Neural cell (in vitro differentiated cells): ENCODE measurements at regions not wholly inside any gene's neighbourhood (a gene's known extent, or its start where the extent isn't known, plus 50 kb on each side); places are given as distances from the start of the nearest gene placed in this dataset.
A peak's percentile ranks its signal among the peaks of the same experiment; 100 is the strongest.

ENCODE experiments used
- H2AFZ ChIP-seq: fragments of 200-600, 300-800 bp; sonication (generic), shearing (Covaris generic); 2 replicates; pipeline ENCODE4 v1.6.0; 2014; ENCODE audit warnings: low read depth, mild to moderate bottlenecking, antibody characterized with exemption, low read length, moderate library complexity
- H3F3A ChIP-seq: fragments of 200-600 bp; shearing (Covaris generic); 2 replicates; pipeline ENCODE4 v1.6.1; 2016; ENCODE audit warnings: mild to moderate bottlenecking, moderate library complexity, mixed read lengths, antibody characterized with exemption, low read length; ENCODE audit not compliant: insufficient read depth, poor library complexity, severe bottlenecking
- H3K27ac ChIP-seq: fragments of 200-600, 300-800 bp; sonication (generic), shearing (Covaris generic); 2 replicates; pipeline ENCODE4 v1.5.1; 2014; ENCODE audit warnings: mild to moderate bottlenecking, low read length, moderate library complexity
- H3K27me3 ChIP-seq: fragments of 300-800, 200-600 bp; sonication (generic), shearing (Covaris generic); 2 replicates; pipeline ENCODE4 v1.6.0; 2014; ENCODE audit warnings: mild to moderate bottlenecking, low read depth, low read length, moderate library complexity; ENCODE audit not compliant: insufficient read depth
- H3K36me3 ChIP-seq: fragments of 300-800, 200-600 bp; sonication (generic), shearing (Covaris generic); 2 replicates; pipeline ENCODE4 v1.5.1; 2014; ENCODE audit warnings: mild to moderate bottlenecking, antibody characterized with exemption, low read length, moderate library complexity; ENCODE audit not compliant: insufficient read depth
- H3K4me2 ChIP-seq: fragments of 300-800, 200-600 bp; sonication (generic), shearing (Covaris generic); 2 replicates; pipeline ENCODE4 v1.6.0; 2014; ENCODE audit warnings: mild to moderate bottlenecking, low read length
- H3K4me3 ChIP-seq: fragments of 300-800, 200-600 bp; sonication (generic), shearing (Covaris generic); 2 replicates; pipeline ENCODE4 v1.5.1; 2014; ENCODE audit warnings: mild to moderate bottlenecking, low read length, moderate library complexity
- H3K79me2 ChIP-seq: fragments of 200-600 bp; shearing (Covaris generic); replicated peaks from 2 replicates; pipeline ENCODE4 v1.6.0; 2014; ENCODE audit warnings: mild to moderate bottlenecking, low read length, moderate library complexity; ENCODE audit not compliant: insufficient read depth
- H3K9ac ChIP-seq: fragments of 300-800, 200-600 bp; sonication (generic), shearing (Covaris generic); 2 replicates; pipeline ENCODE4 v1.6.1; 2016; ENCODE audit warnings: mild to moderate bottlenecking, low read length, mixed read lengths
- H3K9me2 ChIP-seq: fragments of 200-600 bp; shearing (Covaris generic); 2 replicates; pipeline ENCODE4 v1.6.1; 2016; ENCODE audit warnings: mild to moderate bottlenecking, low read length, mixed read lengths; ENCODE audit not compliant: insufficient read depth
- H3K9me3 ChIP-seq: fragments of 200-600, 300-800 bp; sonication (generic), shearing (Covaris generic); 2 replicates; pipeline ENCODE4 v1.6.1; 2016; ENCODE audit warnings: mild to moderate bottlenecking, mixed run types, low read length, moderate library complexity, mixed read lengths
- H4K20me1 ChIP-seq: fragments of 200-600 bp; shearing (Covaris generic); 2 replicates; pipeline ENCODE4 v1.6.1; 2016; ENCODE audit warnings: mild to moderate bottlenecking, mixed run types; ENCODE audit not compliant: insufficient read depth
- CTCF ChIP-seq: fragments of 450-650 bp; IDR thresholded peaks from 2 replicates; pipeline ENCODE4 v1.5.1; 2014; ENCODE audit warnings: antibody characterized with exemption, mild to moderate bottlenecking, moderate library complexity; ENCODE audit not compliant: poor library complexity, severe bottlenecking
- EP300 ChIP-seq: fragments of 450-650 bp; conservative IDR thresholded peaks from 2 replicates; pipeline ENCODE4 v1.6.1; 2014; ENCODE audit warnings: antibody characterized with exemption, mild to moderate bottlenecking, moderate library complexity; ENCODE audit not compliant: poor library complexity, severe bottlenecking
- EZH2 ChIP-seq: fragments of 200-600, 300-800 bp; shearing (Covaris generic), sonication (generic); IDR thresholded peaks from 2 replicates; pipeline ENCODE4 v1.6.1; 2014; ENCODE audit warnings: antibody characterized with exemption, low read length, borderline replicate concordance, mild to moderate bottlenecking; ENCODE audit not compliant: insufficient read depth, poor library complexity, severe bottlenecking
- MXI1 ChIP-seq: fragments of 450-650 bp; conservative IDR thresholded peaks from 2 replicates; pipeline ENCODE4 v1.6.1; 2014; ENCODE audit warnings: antibody characterized with exemption, mild to moderate bottlenecking; ENCODE audit not compliant: poor library complexity, severe bottlenecking
- POLR2AphosphoS5 ChIP-seq: IDR thresholded peaks from 2 replicates; pipeline ENCODE4 v1.6.1; 2012
- RAD21 ChIP-seq: fragments of 450-650 bp; conservative IDR thresholded peaks from 2 replicates; pipeline ENCODE4 v1.6.1; 2014; ENCODE audit warnings: antibody characterized with exemption, mild to moderate bottlenecking, moderate library complexity
- REST ChIP-seq: IDR thresholded peaks from 2 replicates; pipeline ENCODE4 v1.6.1; 2012; ENCODE audit warnings: borderline replicate concordance
- SMC3 ChIP-seq: fragments of 450-650 bp; conservative IDR thresholded peaks from 2 replicates; pipeline ENCODE4 v1.6.1; 2014; ENCODE audit warnings: antibody characterized with exemption, mild to moderate bottlenecking, moderate library complexity; ENCODE audit not compliant: poor library complexity
- TAF1 ChIP-seq: IDR thresholded peaks from 2 replicates; pipeline ENCODE4 v1.6.1; 2012; ENCODE audit warnings: low read depth

GRCh38 chr3:75180945-75181298 is 483.2 kb upstream of the FRG2C start:
- H3K27me3 ChIP-seq, result no peaks in the 10 kb centered on the region
- no peaks in the 10 kb centered on the region for H3K9me3 ChIP-seq
- H3K9ac ChIP-seq, result no peak overlapping the region
- H3K9me2 ChIP-seq, result no peaks in the 10 kb centered on the region
- no peaks in the 10 kb centered on the region for H3K79me2 ChIP-seq
- no peak overlapping the region for H3K27ac ChIP-seq
- H3K36me3 ChIP-seq, result no peaks in the 10 kb centered on the region
- no peak overlapping the region for H2AFZ ChIP-seq
- H3F3A ChIP-seq, result no peaks in the 10 kb centered on the region
- H3K4me3 ChIP-seq, result no peak overlapping the region
- no peaks in the 10 kb centered on the region for H4K20me1 ChIP-seq
- no peak overlapping the region for H3K4me2 ChIP-seq
- TF ChIP-seq SMC3, result no peak
- TF ChIP-seq EZH2, result no peak
- TF ChIP-seq RAD21, result no peak
- TF ChIP-seq REST, result no peak
- TF ChIP-seq MXI1, result no peak
- no peak for TF ChIP-seq POLR2AphosphoS5
- TF ChIP-seq EP300, result no peak
- TF ChIP-seq TAF1, result no peak
- TF ChIP-seq CTCF, result no peak

- no peaks in the 10 kb centered on the region for H3K27me3 ChIP-seq
- TF ChIP-seq POLR2AphosphoS5, result no peak
- peak; percentile 57 for TF ChIP-seq REST
- no peak for TF ChIP-seq EP300
- no peak for TF ChIP-seq RAD21
- TF ChIP-seq SMC3, result no peak
- peak overlapping the region; percentile 7 for H3K4me3 ChIP-seq
- no peak overlapping the region for H2AFZ ChIP-seq
- peak overlapping the region; percentile 53 for H3K27ac ChIP-seq
- H3K9me2 ChIP-seq, result no peaks in the 10 kb centered on the region
- no peaks in the 10 kb centered on the region for H4K20me1 ChIP-seq
- no peaks in the 10 kb centered on the region for H3K9me3 ChIP-seq
- no peaks in the 10 kb centered on the region for H3K79me2 ChIP-seq
- no peak overlapping the region for H3K9ac ChIP-seq
- no peaks in the 10 kb centered on the region for H3F3A ChIP-seq
- no peaks in the 10 kb centered on the region for H3K36me3 ChIP-seq
- H3K4me2 ChIP-seq, result no peak overlapping the region
Observed at GRCh38 chr3:75188962-75189361, 475.2 kb upstream of the FRG2C start.
